ENCODE measurements at regions not wholly inside any gene's neighbourhood (a gene's known extent, or its start where the extent isn't known, plus 50 kb on each side); places are given as distances from the start of the nearest gene placed in this dataset.

DNA sequence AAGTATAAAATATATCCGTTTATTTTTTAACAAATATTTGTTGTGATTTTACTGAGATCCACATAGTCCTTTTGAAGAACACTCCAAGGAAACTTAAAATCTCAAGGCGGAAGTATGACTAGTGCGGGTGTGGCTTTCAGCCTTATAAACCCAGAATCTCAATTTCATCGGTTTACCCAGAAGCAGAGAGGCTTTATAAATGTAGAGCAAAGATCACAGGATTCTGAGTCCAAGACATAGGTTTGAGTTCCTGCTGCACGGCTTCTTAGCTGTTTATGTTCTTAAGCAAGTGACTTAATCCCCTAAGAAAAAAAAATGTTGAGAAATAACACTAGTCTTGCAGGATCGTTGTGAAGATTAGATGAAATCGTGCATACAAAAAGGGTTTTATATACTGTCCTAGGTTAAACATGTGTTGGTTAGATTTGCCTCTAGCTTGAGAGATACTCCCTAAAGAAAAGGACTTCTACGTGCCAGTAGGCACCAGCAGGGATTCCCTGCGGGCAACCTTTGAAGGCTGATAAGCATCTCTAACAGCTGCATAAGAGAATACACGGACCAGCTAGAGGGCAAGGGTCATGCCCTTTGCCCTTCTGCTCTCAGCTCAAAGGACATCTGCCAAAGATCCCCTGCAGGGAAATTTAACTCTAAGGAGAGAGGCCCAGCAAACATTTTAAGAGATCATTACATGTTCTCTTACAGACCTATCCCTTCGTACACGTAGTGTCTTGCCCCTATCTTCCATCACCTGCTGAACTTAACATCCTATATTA is 130.4 kb upstream of the MIR17HG start:
- POLR2A ChIA-PET: interaction anchor here (1.0 kb wide), 1 partner anchor 12 kb away, joined by 3 read pairs; no protein-coding TSS in a partner anchor

More for the DNA sequence above, 130.4 kb upstream of the MIR17HG start:
- H3K9me1 ChIP-seq (ENCODE audit: control insufficient read depth, insufficient read depth, low read length): no peaks in the 10 kb centered on the region
- no peak overlapping the region for H3K9ac ChIP-seq (ENCODE audit: insufficient read depth in 1 of 2, low read depth in 2 of 2, low read length in 2 of 2)
- H3K4me3 ChIP-seq: no peak overlapping the region
- no peaks in the 10 kb centered on the region for H3K79me2 ChIP-seq (ENCODE audit: control insufficient read depth, insufficient read depth, low read length)
- no peak for DNase-seq (ENCODE audit: extremely low read depth in 1 of 4, low spot score in 3 of 4)
- ATAC-seq: no peak
- in situ Hi-C loops (cut with MboI): no loop called here
- no peak for FAIRE-seq
- under 1% methylated on average over 12 of the region's 12 CpGs for WGBS (ENCODE audit: insufficient coverage, low coverage, missing lambda C conversion rate)
- no TSS peak for BruUV-seq (replicated peaks)
- H3K27me3 ChIP-seq (ENCODE audit: control insufficient read depth in 2 of 2, insufficient read depth in 2 of 2, low read length in 2 of 2): no peaks in the 10 kb centered on the region
- H3K36me3 ChIP-seq (ENCODE audit: control insufficient read depth, insufficient read depth, low read length): no peaks in the 10 kb centered on the region
- no peaks in the 10 kb centered on the region for H3K9me3 ChIP-seq (replicated peaks; ENCODE audit: control insufficient read depth, insufficient read depth, low read depth, low read length)
- H3K4me2 ChIP-seq (ENCODE audit: insufficient read depth, low read length): no peak overlapping the region
- intact Hi-C loops (cut with micrococcal nuclease): loop anchor here (5.0 kb wide), 1 partner anchor 50 kb away; no protein-coding TSS in a partner anchor
- no peak overlapping the region for H3K27ac ChIP-seq (ENCODE audit: extremely low read depth, low read depth, low read length)
- no peaks in the 10 kb centered on the region for H4K20me1 ChIP-seq (replicated peaks; ENCODE audit: control insufficient read depth, insufficient read depth, low read length)
- H2AFZ ChIP-seq (ENCODE audit: low read depth, low read length): no peak overlapping the region
- TF ChIP-seq, protein P1, sequence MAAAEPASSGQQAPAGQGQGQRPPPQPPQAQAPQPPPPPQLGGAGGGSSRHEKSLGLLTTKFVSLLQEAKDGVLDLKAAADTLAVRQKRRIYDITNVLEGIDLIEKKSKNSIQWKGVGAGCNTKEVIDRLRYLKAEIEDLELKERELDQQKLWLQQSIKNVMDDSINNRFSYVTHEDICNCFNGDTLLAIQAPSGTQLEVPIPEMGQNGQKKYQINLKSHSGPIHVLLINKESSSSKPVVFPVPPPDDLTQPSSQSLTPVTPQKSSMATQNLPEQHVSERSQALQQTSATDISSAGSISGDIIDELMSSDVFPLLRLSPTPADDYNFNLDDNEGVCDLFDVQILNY (CRISPR knock-in tag; IDR thresholded peaks at IDR 0.05): no peak
- TF ChIP-seq, protein P2, sequence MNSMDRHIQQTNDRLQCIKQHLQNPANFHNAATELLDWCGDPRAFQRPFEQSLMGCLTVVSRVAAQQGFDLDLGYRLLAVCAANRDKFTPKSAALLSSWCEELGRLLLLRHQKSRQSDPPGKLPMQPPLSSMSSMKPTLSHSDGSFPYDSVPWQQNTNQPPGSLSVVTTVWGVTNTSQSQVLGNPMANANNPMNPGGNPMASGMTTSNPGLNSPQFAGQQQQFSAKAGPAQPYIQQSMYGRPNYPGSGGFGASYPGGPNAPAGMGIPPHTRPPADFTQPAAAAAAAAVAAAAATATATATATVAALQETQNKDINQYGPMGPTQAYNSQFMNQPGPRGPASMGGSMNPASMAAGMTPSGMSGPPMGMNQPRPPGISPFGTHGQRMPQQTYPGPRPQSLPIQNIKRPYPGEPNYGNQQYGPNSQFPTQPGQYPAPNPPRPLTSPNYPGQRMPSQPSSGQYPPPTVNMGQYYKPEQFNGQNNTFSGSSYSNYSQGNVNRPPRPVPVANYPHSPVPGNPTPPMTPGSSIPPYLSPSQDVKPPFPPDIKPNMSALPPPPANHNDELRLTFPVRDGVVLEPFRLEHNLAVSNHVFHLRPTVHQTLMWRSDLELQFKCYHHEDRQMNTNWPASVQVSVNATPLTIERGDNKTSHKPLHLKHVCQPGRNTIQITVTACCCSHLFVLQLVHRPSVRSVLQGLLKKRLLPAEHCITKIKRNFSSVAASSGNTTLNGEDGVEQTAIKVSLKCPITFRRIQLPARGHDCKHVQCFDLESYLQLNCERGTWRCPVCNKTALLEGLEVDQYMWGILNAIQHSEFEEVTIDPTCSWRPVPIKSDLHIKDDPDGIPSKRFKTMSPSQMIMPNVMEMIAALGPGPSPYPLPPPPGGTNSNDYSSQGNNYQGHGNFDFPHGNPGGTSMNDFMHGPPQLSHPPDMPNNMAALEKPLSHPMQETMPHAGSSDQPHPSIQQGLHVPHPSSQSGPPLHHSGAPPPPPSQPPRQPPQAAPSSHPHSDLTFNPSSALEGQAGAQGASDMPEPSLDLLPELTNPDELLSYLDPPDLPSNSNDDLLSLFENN (IDR thresholded peaks at IDR 0.05; ENCODE audit: low read depth in 2 of 2, low read length in 2 of 2): no peak
- no peak for TF ChIP-seq NR2C1 (IDR thresholded peaks at IDR 0.05)
- TF ChIP-seq NR2C1 (tag; IDR thresholded peaks at IDR 0.05): peak; percentile 53; the same call in 1 of the 2 replicates
- peak; percentile 76; the same call in 1 of the 2 replicates for TF ChIP-seq TFAM (CRISPR knock-in tag; conservative IDR thresholded peaks at IDR 0.05)
- no peak for TF ChIP-seq NR2C2 (CRISPR knock-in tag; IDR thresholded peaks at IDR 0.05)
- 0 out of 2 replicates have a peak, but pooled peaks have one; percentile 21 for TF ChIP-seq NR2C2 (tag; IDR thresholded peaks at IDR 0.05)
- TF ChIP-seq SNIP1 (IDR thresholded peaks at IDR 0.05; ENCODE audit: low read depth): no peak
- TF ChIP-seq RBBP5 (IDR thresholded peaks at IDR 0.05; ENCODE audit: borderline replicate concordance, insufficient read depth, low read length, poor library complexity, severe bottlenecking): no peak
- no peak for TF ChIP-seq NFRKB (IDR thresholded peaks at IDR 0.05; ENCODE audit: low read depth)
- H3K4me1 ChIP-seq (replicated peaks in 1 of 2; ENCODE audit: control insufficient read depth in 2 of 2, insufficient read depth in 2 of 2, low read length in 2 of 2): no peaks in the 10 kb centered on the region
- CTCF ChIA-PET (ENCODE audit: low intra/inter-chr PET ratio): no interaction called here

Data from K562 (cell line).